ENCODE measurements at regions not wholly inside any gene's neighbourhood (a gene's known extent, or its start where the extent isn't known, plus 50 kb on each side); places are given as distances from the start of the nearest gene placed in this dataset.

DNA sequence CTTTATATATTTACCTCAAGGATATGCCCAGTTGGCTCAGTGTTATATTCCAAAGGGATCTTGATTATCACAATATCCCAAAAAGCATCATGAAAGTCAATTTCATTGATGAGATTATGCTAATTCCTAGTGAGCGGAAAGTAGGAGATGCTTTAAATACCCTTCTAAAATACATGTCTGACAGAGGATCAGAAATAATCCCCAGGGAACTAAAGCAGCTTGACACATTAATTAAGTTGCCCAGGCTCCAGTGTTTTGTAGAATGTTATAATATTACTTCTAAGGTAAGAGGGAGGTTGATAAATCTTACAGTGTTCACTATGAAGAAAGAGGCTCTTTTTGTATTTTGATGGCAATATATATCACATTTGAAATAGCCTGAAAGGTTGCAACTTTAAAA is 767.5 kb upstream of the ROBO1 start:
- no peaks in the 10 kb centered on the region for H3K36me3 ChIP-seq (ENCODE audit: control insufficient read depth, insufficient read depth, low read length)
- no peak overlapping the region for H3K4me3 ChIP-seq (replicated peaks; ENCODE audit: low read depth, low read length)
- no peak for TF ChIP-seq CTCF (IDR thresholded peaks at IDR 0.05; ENCODE audit: insufficient read depth, low read length, poor library complexity, severe bottlenecking)
- no peaks in the 10 kb centered on the region for H3K27me3 ChIP-seq (replicated peaks; ENCODE audit: control insufficient read depth, insufficient read depth, low read length)
- no peak for DNase-seq (ENCODE audit: extremely low read depth, insufficient read length)

DNA sequence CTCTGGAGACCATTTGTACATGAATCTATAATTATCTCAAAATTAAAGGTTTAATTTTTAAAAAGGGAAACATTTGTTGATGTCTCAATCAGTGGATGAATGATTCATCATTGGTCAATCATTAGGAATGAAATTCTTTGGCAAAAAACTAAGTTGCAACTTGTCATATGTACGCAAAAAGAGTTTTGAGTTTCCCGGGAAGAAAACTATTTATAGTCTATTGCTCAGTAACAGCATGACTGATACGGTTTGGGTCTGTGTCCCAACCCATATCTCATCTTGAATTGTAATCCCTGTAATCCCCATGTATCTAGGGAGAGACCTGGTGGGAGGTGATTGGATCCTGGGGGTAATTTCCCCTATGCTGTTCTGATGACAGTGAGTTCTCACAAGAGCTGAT is 765.8 kb upstream of the ROBO1 start:
- DNase-seq (ENCODE audit: extremely low read depth, insufficient read length), result no peak
- no peaks in the 10 kb centered on the region for H3K27me3 ChIP-seq (replicated peaks; ENCODE audit: control insufficient read depth, insufficient read depth, low read length)
- no peak overlapping the region for H3K4me3 ChIP-seq (replicated peaks; ENCODE audit: low read depth, low read length)
- no peaks in the 10 kb centered on the region for H3K36me3 ChIP-seq (ENCODE audit: control insufficient read depth, insufficient read depth, low read length)
- no peak for TF ChIP-seq CTCF (IDR thresholded peaks at IDR 0.05; ENCODE audit: insufficient read depth, low read length, poor library complexity, severe bottlenecking)

- DNase-seq (ENCODE audit: extremely low read depth, insufficient read length), result no peak
- Histone ChIP-seq H3K4me3 (replicated peaks; ENCODE audit: low read depth, low read length) (no peak overlapping the region), H3K36me3 (ENCODE audit: control insufficient read depth, insufficient read depth, low read length) (no peaks in the 10 kb centered on the region), H3K27me3 (replicated peaks; ENCODE audit: control insufficient read depth, insufficient read depth, low read length) (no peaks in the 10 kb centered on the region)
- TF ChIP-seq CTCF (IDR thresholded peaks at IDR 0.05; ENCODE audit: insufficient read depth, low read length, poor library complexity, severe bottlenecking), result no peak
Observed at GRCh38 chr3:80526153-80526552, 758.4 kb upstream of the ROBO1 start.

DNA sequence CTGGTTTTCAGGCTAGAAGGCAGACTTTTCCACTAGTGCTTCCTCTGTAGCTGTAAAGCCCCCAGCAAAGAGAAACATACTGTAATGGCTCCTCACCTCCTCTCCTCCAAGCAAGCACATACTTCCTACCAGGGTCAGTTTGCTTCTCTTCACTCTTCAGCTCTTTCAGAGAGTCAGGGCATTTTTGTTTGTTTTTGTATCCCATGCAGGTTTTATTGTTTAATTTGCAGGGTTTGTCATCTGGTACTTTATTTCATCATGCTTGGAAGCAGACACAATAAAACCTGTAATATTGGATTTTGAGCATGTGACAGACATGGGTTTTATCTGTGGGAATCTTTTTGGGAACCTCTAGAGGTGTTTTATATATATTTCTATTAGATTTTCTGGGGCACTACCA is 753.3 kb upstream of the ROBO1 start:
- no peaks in the 10 kb centered on the region for H3K27me3 ChIP-seq (replicated peaks; ENCODE audit: control insufficient read depth, insufficient read depth, low read length)
- no peak for TF ChIP-seq CTCF (IDR thresholded peaks at IDR 0.05; ENCODE audit: insufficient read depth, low read length, poor library complexity, severe bottlenecking)
- no peak for DNase-seq (ENCODE audit: extremely low read depth, insufficient read length)
- H3K36me3 ChIP-seq (ENCODE audit: control insufficient read depth, insufficient read depth, low read length), result no peaks in the 10 kb centered on the region
- no peak overlapping the region for H3K4me3 ChIP-seq (replicated peaks; ENCODE audit: low read depth, low read length)

DNA sequence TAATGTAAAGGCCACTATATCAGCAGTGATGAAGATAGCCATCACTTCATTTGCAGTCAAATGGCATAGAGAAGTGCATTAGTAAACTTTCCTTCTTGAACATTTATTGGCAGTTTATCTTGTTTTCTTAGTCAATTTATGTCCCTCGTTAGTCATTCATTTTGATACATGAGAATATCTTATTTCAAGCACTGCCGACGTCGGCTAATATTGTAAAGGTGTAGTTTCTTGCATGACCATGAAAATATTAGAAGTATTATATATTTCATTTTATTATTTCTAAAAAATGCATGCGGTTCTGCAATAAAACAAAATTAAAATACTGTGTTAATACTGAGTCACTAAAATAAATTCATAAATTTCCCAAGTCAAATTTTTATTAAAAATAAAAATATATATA is 751.6 kb upstream of the ROBO1 start:
- no peak for DNase-seq (ENCODE audit: extremely low read depth, insufficient read length)
- no peak overlapping the region for H3K4me3 ChIP-seq (replicated peaks; ENCODE audit: low read depth, low read length)
- H3K27me3 ChIP-seq (replicated peaks; ENCODE audit: control insufficient read depth, insufficient read depth, low read length), result no peaks in the 10 kb centered on the region
- no peak for TF ChIP-seq CTCF (IDR thresholded peaks at IDR 0.05; ENCODE audit: insufficient read depth, low read length, poor library complexity, severe bottlenecking)
- H3K36me3 ChIP-seq (ENCODE audit: control insufficient read depth, insufficient read depth, low read length), result no peaks in the 10 kb centered on the region

DNA sequence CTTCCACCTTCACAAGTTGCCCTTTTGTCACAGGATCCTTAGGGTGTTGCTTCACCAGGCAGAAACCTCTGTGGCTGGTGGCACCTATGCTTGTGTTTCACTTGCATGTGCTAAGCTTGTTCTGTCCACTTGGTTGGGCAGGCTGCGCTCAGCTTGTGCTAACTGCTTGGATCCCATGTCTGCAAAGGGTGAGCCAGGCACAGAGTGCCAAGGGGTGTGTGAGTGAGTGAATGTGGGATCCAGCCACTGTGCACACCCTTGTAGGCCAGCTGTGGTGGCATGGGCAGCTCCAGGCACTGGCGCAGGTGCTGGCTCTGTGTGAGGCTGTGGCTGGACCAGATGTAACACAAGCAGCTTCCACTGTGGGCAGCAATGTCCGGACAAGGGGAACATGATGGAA is 728.7 kb upstream of the ROBO1 start:
- no peaks in the 10 kb centered on the region for H3K36me3 ChIP-seq (ENCODE audit: control insufficient read depth, insufficient read depth, low read length)
- DNase-seq (ENCODE audit: extremely low read depth, insufficient read length), result no peak
- no peak for TF ChIP-seq CTCF (IDR thresholded peaks at IDR 0.05; ENCODE audit: insufficient read depth, low read length, poor library complexity, severe bottlenecking)
- no peaks in the 10 kb centered on the region for H3K27me3 ChIP-seq (replicated peaks; ENCODE audit: control insufficient read depth, insufficient read depth, low read length)
- H3K4me3 ChIP-seq (replicated peaks; ENCODE audit: low read depth, low read length), result no peak overlapping the region

All from GM06990 (cell line).